ENCODE measurements at regions not wholly inside any gene's neighbourhood (a gene's known extent, or its start where the extent isn't known, plus 50 kb on each side); places are given as distances from the start of the nearest gene placed in this dataset.

- intact Hi-C loops (cut with DNase I), result no loop called here
- Histone ChIP-seq H3K27me3 (no peaks in the 10 kb centered on the region), H3K36me3 (replicated peaks in 1 of 2) (no peaks in the 10 kb centered on the region), H3K9me3 (replicated peaks in 1 of 3) (no peaks in the 10 kb centered on the region), H3K4me3 (no peak overlapping the region), H3K4me1 (replicated peaks in 1 of 2) (no peaks in the 10 kb centered on the region), H3K27ac (no peak overlapping the region)
- TF ChIP-seq CTCF (IDR thresholded peaks at IDR 0.05) (peak in 1 of 6 experiments; percentile 31), POLR2A (IDR thresholded peaks at IDR 0.05) (no peak)
- DNase-seq, result no peak
- 46 to 56% (median 51%) methylated on average over 3 of the region's 3 CpGs for WGBS, 4 donors
Measured at GRCh38 chr3:102529452-102529851, 94.6 kb downstream of the ZPLD1 start.

- Histone ChIP-seq H3K4me1 (replicated peaks in 1 of 2) (no peaks in the 10 kb centered on the region), H3K9me3 (replicated peaks in 1 of 3) (no peaks in the 10 kb centered on the region), H3K27me3 (no peaks in the 10 kb centered on the region), H3K36me3 (replicated peaks in 1 of 2) (no peaks in the 10 kb centered on the region), H3K27ac (no peak overlapping the region), H3K4me3 (no peak overlapping the region)
- intact Hi-C loops (cut with DNase I), result no loop called here
- WGBS, 4 donors, result 66 to 76% (median 69%) methylated on average over 4 of the region's 4 CpGs
- DNase-seq, result no peak
- TF ChIP-seq POLR2A (IDR thresholded peaks at IDR 0.05), result no peak
- no peak for TF ChIP-seq CTCF (IDR thresholded peaks at IDR 0.05)
Measured at GRCh38 chr3:102530415-102531181, 95.8 kb downstream of the ZPLD1 start.

DNA sequence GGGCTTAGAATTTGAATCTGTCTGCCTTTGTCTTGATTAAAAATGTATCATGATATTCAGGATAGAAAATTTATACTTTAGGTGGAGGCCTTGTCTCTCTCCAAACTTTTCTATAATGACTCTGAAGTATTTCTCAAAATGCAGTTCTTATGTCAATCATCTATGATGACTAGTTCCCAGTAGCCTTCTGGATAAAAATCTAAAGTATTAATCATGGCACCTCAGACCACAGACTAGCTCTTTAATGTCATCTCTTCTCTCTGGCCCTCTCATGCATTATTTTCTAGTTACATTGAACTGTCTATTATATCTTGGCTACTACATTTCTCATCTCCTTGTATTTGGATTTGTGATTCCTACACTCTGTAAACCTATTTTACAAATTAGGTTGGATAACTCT, 96.9 kb downstream of the ZPLD1 start:
- DNase-seq, result no peak
- no peaks in the 10 kb centered on the region for H3K36me3 ChIP-seq (replicated peaks in 1 of 2)
- H3K4me3 ChIP-seq, result no peak overlapping the region
- TF ChIP-seq CTCF (IDR thresholded peaks at IDR 0.05), result no peak
- TF ChIP-seq POLR2A (IDR thresholded peaks at IDR 0.05), result no peak
- no peaks in the 10 kb centered on the region for H3K27me3 ChIP-seq
- H3K4me1 ChIP-seq (replicated peaks in 1 of 2), result no peaks in the 10 kb centered on the region
- H3K9me3 ChIP-seq (replicated peaks in 1 of 3), result no peaks in the 10 kb centered on the region
- no peak overlapping the region for H3K27ac ChIP-seq
- intact Hi-C loops (cut with DNase I), result no loop called here

DNA sequence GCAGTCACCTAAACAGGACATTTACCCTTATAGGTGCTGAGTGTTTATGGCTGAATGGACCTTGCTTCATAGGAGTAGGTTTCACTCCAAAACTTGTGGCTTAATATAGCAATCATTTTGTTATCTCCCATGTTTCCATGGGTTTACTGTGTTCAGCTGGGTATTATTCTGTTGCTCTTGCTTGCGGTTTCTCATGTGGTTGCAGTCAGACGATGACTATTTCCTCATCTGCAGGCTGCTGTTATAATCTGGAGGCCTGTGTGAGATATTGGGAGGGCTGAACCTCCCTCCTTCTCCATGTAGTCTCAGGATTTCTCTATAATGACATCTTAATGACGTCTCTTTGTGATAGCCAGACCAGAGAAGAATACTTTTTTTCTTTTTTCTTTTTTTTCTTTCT, 98.1 kb downstream of the ZPLD1 start:
- Histone ChIP-seq H3K27ac (no peak overlapping the region), H3K4me3 (no peak overlapping the region), H3K27me3 (no peaks in the 10 kb centered on the region), H3K36me3 (replicated peaks in 1 of 2) (no peaks in the 10 kb centered on the region), H3K9me3 (replicated peaks in 1 of 3) (no peaks in the 10 kb centered on the region), H3K4me1 (replicated peaks in 1 of 2) (no peaks in the 10 kb centered on the region)
- 67 to 78% (median 75%) methylated on average over 3 of the region's 3 CpGs for WGBS, 4 donors
- TF ChIP-seq POLR2A (IDR thresholded peaks at IDR 0.05) (no peak), CTCF (IDR thresholded peaks at IDR 0.05) (no peak)
- DNase-seq, result no peak
- intact Hi-C loops (cut with DNase I), result no loop called here
